Mucosa of descending colon (tissue), 3 donors: ENCODE measurements at regions not wholly inside any gene's neighbourhood (a gene's known extent, or its start where the extent isn't known, plus 50 kb on each side); places are given as distances from the start of the nearest gene placed in this dataset.
A peak's percentile ranks its signal among the peaks of the same experiment; 100 is the strongest.

Experiments
- ATAC-seq: fragments of 200-7000 bp; cut with Tn5 transposase; one replicate; pipeline ENCODE4 v1.9.1; 2020; ENCODE audit warnings: mild to moderate bottlenecking, moderate library complexity
- DNase-seq, 3 donors: peaks; one replicate each; pipeline ENCODE4 v3.0.0-alpha.2; 2020
- H3K36me3 ChIP-seq: fragments of 200-600 bp; one replicate; pipeline ENCODE4 v1.8.0; 2021; ENCODE audit warnings: low read depth, mild to moderate bottlenecking
- H3K4me1 ChIP-seq: fragments of 200-600 bp; one replicate; pipeline ENCODE4 v1.8.0; 2021; ENCODE audit warnings: low read depth, mild to moderate bottlenecking
- H3K4me3 ChIP-seq: fragments of 200-600 bp; one replicate; pipeline ENCODE4 v1.8.0; 2021; ENCODE audit warnings: mild to moderate bottlenecking
- H3K9me3 ChIP-seq: fragments of 200-600 bp; one replicate; pipeline ENCODE4 v1.8.0; 2021; ENCODE audit warnings: mild to moderate bottlenecking
- intact Hi-C, 2 donors: fragments of 100-400 bp; cut with DNase I in 1 of 2; cut with micrococcal nuclease in 1 of 2; formaldehyde crosslinking; loops; one replicate each; pipeline versions ENCODE4 v1.11.0 to v1.11.1; 2022; cut with DNase I, micrococcal nuclease
- TF ChIP-seq, protein P1 (sequence below): fragments of 200-600 bp; IDR thresholded peaks from one replicate; pipeline ENCODE4 v1.8.0; 2022; ENCODE audit warnings: antibody characterized with exemption, mild to moderate bottlenecking
- donor health status: DM: no; HTN: no; CAD: no; lungs with moderate emphysema.
- donor health status: DM: no; HTN: no; CAD: no.
- donor health status: DM: no; HTN: yes; CAD: no.

- Histone ChIP-seq H3K36me3 (no peaks in the 10 kb centered on the region), H3K4me1 (no peaks in the 10 kb centered on the region), H3K9me3 (no peaks in the 10 kb centered on the region), H3K4me3 (no peak overlapping the region)
- intact Hi-C loops: no loop called here
- TF ChIP-seq, protein P1, sequence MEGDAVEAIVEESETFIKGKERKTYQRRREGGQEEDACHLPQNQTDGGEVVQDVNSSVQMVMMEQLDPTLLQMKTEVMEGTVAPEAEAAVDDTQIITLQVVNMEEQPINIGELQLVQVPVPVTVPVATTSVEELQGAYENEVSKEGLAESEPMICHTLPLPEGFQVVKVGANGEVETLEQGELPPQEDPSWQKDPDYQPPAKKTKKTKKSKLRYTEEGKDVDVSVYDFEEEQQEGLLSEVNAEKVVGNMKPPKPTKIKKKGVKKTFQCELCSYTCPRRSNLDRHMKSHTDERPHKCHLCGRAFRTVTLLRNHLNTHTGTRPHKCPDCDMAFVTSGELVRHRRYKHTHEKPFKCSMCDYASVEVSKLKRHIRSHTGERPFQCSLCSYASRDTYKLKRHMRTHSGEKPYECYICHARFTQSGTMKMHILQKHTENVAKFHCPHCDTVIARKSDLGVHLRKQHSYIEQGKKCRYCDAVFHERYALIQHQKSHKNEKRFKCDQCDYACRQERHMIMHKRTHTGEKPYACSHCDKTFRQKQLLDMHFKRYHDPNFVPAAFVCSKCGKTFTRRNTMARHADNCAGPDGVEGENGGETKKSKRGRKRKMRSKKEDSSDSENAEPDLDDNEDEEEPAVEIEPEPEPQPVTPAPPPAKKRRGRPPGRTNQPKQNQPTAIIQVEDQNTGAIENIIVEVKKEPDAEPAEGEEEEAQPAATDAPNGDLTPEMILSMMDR: no peak
- DNase-seq: peak in 1 of 3 donors; percentile 64
- peak; percentile 72 for ATAC-seq
These were observed 51.5 kb upstream of the MAP3K1 start for GRCh38 chr5:56763711-56764466.

DNA sequence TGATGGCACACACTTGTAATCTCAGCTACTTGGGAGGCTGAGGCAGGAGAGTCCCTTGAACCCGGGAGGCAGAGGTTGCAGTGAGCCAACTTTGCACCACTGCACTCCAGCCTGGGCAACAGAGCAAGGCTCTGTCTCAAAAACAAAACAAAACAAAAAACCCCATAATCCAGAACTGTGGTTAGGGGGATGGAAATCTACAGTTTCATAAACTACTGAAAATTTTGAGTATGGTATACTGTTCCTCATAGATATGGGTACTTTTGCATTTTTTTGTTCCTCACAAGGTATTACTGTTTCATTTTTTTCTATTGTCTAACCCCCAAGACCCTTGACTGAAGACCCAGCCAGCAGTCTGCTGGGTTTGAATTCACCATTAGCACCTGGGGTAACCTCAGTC lies 52.2 kb upstream of the MAP3K1 start:
- Histone ChIP-seq H3K36me3 (no peaks in the 10 kb centered on the region), H3K9me3 (no peaks in the 10 kb centered on the region), H3K4me1 (no peaks in the 10 kb centered on the region), H3K4me3 (no peak overlapping the region)
- DNase-seq: no peak
- intact Hi-C loops: no loop called here
- no peak for ATAC-seq
- TF ChIP-seq, protein P1: no peak

DNA sequence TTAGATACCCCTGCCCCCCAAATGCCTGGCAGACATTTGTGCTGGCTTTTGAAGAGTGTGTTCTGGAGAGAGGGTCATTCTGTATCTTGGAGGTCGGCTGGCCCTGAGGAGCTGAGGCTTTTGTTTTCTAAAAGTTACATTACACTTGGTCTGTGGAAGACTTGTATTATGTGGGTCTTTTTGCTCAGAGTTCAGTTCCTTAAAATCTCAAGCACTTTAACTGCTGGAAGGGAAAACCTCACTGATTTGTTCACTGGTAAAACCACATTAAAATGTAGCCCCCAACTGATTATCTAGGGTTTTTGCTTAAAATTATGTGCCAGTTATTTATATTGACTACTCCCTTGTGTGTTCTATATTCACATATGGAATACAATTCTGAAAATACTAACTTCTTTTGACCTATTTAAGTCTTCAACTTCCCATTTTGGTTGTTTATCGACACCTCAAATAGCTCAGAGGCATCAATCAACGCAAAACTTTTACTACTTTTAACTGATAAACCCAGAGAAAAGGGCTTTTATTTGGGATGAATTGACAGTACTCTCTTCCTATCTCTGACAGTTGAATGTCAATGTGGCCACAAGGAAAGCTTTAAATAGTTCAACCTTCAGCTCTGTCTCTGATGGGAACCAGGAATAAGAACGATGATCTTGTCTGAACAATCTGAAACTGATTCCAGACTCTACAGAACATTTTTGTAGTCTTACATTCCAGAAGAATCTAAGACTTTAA lies 54.0 kb upstream of the MAP3K1 start:
- Histone ChIP-seq H3K9me3 (no peaks in the 10 kb centered on the region), H3K4me3 (no peak overlapping the region), H3K4me1 (no peaks in the 10 kb centered on the region), H3K36me3 (no peaks in the 10 kb centered on the region)
- TF ChIP-seq, protein P1: no peak
- DNase-seq: no peak
- intact Hi-C loops: no loop called here
- ATAC-seq: no peak

DNA sequence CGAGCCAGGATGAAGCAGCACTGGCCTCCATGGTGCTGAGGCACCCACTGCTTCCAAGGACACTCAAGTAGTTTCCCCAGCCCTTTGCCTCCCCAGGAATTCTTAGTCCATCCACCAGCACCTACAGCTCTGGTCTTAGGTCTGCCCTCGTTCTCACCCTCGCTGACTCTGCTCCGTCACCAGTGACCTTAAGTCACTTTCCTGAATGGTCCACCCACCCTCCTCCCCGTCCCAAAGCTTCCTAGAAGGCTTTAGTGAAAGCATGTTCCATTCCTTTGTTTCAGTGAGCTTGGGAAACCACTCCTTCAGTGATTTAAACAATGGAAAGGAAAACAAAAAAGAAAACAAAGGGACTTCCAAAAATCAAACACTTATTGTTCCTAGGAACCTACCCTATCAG lies 54.6 kb upstream of the MAP3K1 start:
- TF ChIP-seq, protein P1: no peak
- H3K9me3 ChIP-seq: no peaks in the 10 kb centered on the region
- H3K4me3 ChIP-seq: no peak overlapping the region
- H3K4me1 ChIP-seq: no peaks in the 10 kb centered on the region
- no peak for DNase-seq
- intact Hi-C loops: no loop called here
- no peaks in the 10 kb centered on the region for H3K36me3 ChIP-seq
- ATAC-seq: no peak

DNA sequence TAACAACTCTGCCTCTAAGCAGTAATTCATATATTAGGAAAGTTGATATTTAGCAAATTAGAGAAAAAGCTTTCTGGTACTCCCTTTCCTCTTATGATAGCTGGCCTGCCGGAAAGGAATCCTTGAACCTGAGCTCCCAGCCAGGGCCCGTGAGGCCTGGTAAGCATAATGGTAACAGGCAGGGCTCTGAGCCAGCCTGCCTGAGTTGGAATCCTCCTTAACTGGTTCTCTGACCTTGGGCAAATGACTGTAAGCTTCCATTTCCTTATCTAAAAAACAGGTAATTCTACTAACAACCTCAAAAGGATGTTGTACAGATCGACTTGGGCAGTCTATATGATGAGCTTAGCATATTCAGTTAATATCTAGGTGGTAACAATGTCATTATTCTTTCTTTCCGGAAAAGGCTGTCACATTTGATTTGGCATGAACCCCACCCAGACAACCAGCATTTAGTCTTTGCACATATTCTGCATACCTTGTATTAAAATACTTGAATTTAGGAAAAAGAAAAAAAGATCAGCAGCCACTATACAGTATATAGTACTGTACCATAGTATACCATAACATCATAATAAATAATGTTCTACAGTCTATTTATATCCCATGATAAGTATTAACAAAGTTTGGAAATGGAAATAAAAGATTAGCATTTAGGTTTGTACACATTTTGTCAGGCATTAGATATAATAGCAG lies 55.7 kb upstream of the MAP3K1 start:
- intact Hi-C loops: no loop called here
- TF ChIP-seq, protein P1: no peak
- Histone ChIP-seq H3K36me3 (no peaks in the 10 kb centered on the region), H3K4me1 (no peaks in the 10 kb centered on the region), H3K4me3 (no peak overlapping the region), H3K9me3 (no peaks in the 10 kb centered on the region)
- DNase-seq (no peak), ATAC-seq (no peak)
